ENCODE measurements at regions not wholly inside any gene's neighbourhood (a gene's known extent, or its start where the extent isn't known, plus 50 kb on each side); places are given as distances from the start of the nearest gene placed in this dataset.

GRCh38 chr15:95401587-95401986, 928.9 kb upstream of the NR2F2 start:
- no peak for TF ChIP-seq CTCF (IDR thresholded peaks at IDR 0.05)

GRCh38 chr15:95405447-95405846, 925.1 kb upstream of the NR2F2 start:
- TF ChIP-seq CTCF (IDR thresholded peaks at IDR 0.05), result no peak

GRCh38 chr15:95407534-95407933, 923.0 kb upstream of the NR2F2 start:
- TF ChIP-seq CTCF (IDR thresholded peaks at IDR 0.05), result no peak

GRCh38 chr15:95409211-95409610, 921.3 kb upstream of the NR2F2 start:
- TF ChIP-seq CTCF (IDR thresholded peaks at IDR 0.05), result no peak

- no peak for TF ChIP-seq CTCF (IDR thresholded peaks at IDR 0.05)
These were observed 920.7 kb upstream of the NR2F2 start for GRCh38 chr15:95409626-95410310.

GRCh38 chr15:95410757-95411156, 919.7 kb upstream of the NR2F2 start:
- no peak for TF ChIP-seq CTCF (IDR thresholded peaks at IDR 0.05)

- no peak for TF ChIP-seq CTCF (IDR thresholded peaks at IDR 0.05)
These were observed 913.9 kb upstream of the NR2F2 start for GRCh38 chr15:95416576-95416975.

- no peak for TF ChIP-seq CTCF (IDR thresholded peaks at IDR 0.05)
These were observed 912.7 kb upstream of the NR2F2 start for GRCh38 chr15:95417761-95418160.
